HCT116 (cell line): ENCODE measurements at regions not wholly inside any gene's neighbourhood (a gene's known extent, or its start where the extent isn't known, plus 50 kb on each side); places are given as distances from the start of the nearest gene placed in this dataset.

Experiments used
- ATAC-seq: fragments of 200-7000 bp; cut with Tn5 transposase; 2 replicates; pipeline ENCODE4 v1.9.1; 2020; ENCODE audit warnings: mild to moderate bottlenecking, moderate library complexity
- BruUV-seq: library from RNA; stranded (reverse); fragments of 400-500 nt; replicated peaks from 2 replicates; lab custom pipeline; 2021; lab: Mats Ljungman, UMichigan
- CTCF ChIA-PET: fragments of 300-600 bp; sonication (Branson Sonifier 250); formaldehyde crosslinking; loops from one replicate; lab custom pipeline; 2021; ENCODE audit warnings: antibody characterized with exemption; lab: Charles Lee
- POLR2A ChIA-PET: fragments of 300-600, 350-600 bp; sonication (Branson Sonifier 250); formaldehyde crosslinking; loops from one replicate; lab custom pipeline; 2021; ENCODE audit warnings: antibody characterized with exemption; lab: Charles Lee
- RAD21 ChIA-PET, 2 experiments: fragments of 300-600 bp; sonication (Branson Sonifier 250); formaldehyde crosslinking; loops; one replicate each; lab custom pipeline; 2023; ENCODE audit warnings: low total read pairs in 2 of 2; ENCODE audit not compliant: uncharacterized antibody in 2 of 2, unreplicated experiment in 2 of 2, low non-redundant PET in 1 of 2; lab: Charles Lee
- DNase-seq: peaks from one replicate; pipeline ENCODE4 v3.0.0-alpha.2; 2010; ENCODE audit warnings: low read depth, low spot score
- H2AFZ ChIP-seq: fragments of 200-600 bp; shearing (Covaris generic), sonication (generic); 2 replicates; pipeline ENCODE4 v1.6.1; 2017; ENCODE audit warnings: low read depth, mixed run types, mixed read lengths, antibody characterized with exemption, low read length; ENCODE audit not compliant: poor library complexity, severe bottlenecking
- H3K27ac ChIP-seq: 2 replicates; pipeline ENCODE4 v1.5.1; 2012; ENCODE audit warnings: low read depth, low read length
- H3K27me3 ChIP-seq: fragments of 200-600 bp; sonication (generic); 2 replicates; pipeline ENCODE4 v1.6.1; 2016; ENCODE audit warnings: mixed run types, low read length, mixed read lengths; ENCODE audit not compliant: insufficient read depth
- H3K36me3 ChIP-seq, 2 experiments: fragments of 200-500 bp in 1 of 2; fragments of 200-600 bp in 1 of 2; sonication (Bioruptor generic) in 1 of 2; sonication (generic) in 1 of 2; 2 replicates each; pipeline versions ENCODE4 v1.5.1 to v1.6.1; 2014 to 2016; ENCODE audit warnings: low read length in 2 of 2, inconsistent platforms in 1 of 2, mixed read lengths in 1 of 2, mixed run types in 1 of 2; ENCODE audit not compliant: insufficient read depth in 2 of 2, control insufficient read depth in 1 of 2
- H3K4me1 ChIP-seq, 2 experiments: fragments of 200-600 bp in 1 of 2; sonication (generic) in 1 of 2; 2 replicates each; pipeline versions ENCODE4 v1.5.1 to v1.6.1; 2012 to 2017; ENCODE audit warnings: low read length in 2 of 2, inconsistent platforms in 1 of 2, mild to moderate bottlenecking in 1 of 2, mixed read lengths in 1 of 2, mixed run types in 1 of 2, moderate library complexity in 1 of 2; ENCODE audit not compliant: insufficient read depth in 2 of 2, control insufficient read depth in 1 of 2
- H3K4me2 ChIP-seq: fragments of 200-600 bp; sonication (generic); 2 replicates; pipeline ENCODE4 v1.6.1; 2017; ENCODE audit warnings: mixed run types, low read length, mixed read lengths
- H3K4me3 ChIP-seq, 2 experiments: fragments of 200-600 bp in 1 of 2; sonication (generic) in 1 of 2; replicated peaks in 1 of 2; 2 replicates each; pipeline ENCODE4 v1.5.1; 2011 to 2016; ENCODE audit warnings: low read length in 2 of 2, control low read depth in 1 of 2, low read depth in 1 of 2, mild to moderate bottlenecking in 1 of 2, mixed read lengths in 1 of 2, mixed run types in 1 of 2
- H3K79me2 ChIP-seq: fragments of 200-600 bp; sonication (generic); 2 replicates; pipeline ENCODE4 v1.6.1; 2017; ENCODE audit warnings: mild to moderate bottlenecking, mixed run types, low read length, moderate library complexity, mixed read lengths; ENCODE audit not compliant: insufficient read depth
- H3K9ac ChIP-seq: fragments of 200-600 bp; sonication (generic); 2 replicates; pipeline ENCODE4 v1.6.1; 2016; ENCODE audit warnings: low read length, mixed read lengths
- H3K9me2 ChIP-seq: fragments of 200-600 bp; sonication (generic), shearing (Covaris generic); 2 replicates; pipeline ENCODE4 v1.6.1; 2017; ENCODE audit warnings: mixed run types, mild to moderate bottlenecking, moderate library complexity; ENCODE audit not compliant: insufficient read depth
- H3K9me3 ChIP-seq, 2 experiments: fragments of 200-500 bp in 1 of 2; fragments of 200-600 bp in 1 of 2; sonication (Bioruptor generic) in 1 of 2; sonication (generic) in 1 of 2; 2 replicates each; pipeline ENCODE4 v1.6.1; 2014 to 2017; ENCODE audit warnings: low read length in 2 of 2, mixed read lengths in 2 of 2, inconsistent platforms in 1 of 2, low read depth in 1 of 2, mild to moderate bottlenecking in 1 of 2, mixed run types in 1 of 2, moderate library complexity in 1 of 2; ENCODE audit not compliant: control insufficient read depth in 1 of 2, insufficient read depth in 1 of 2
- H4K20me1 ChIP-seq: fragments of 200-600 bp; sonication (generic), shearing (Covaris generic); 2 replicates; pipeline ENCODE4 v1.6.1; 2017; ENCODE audit warnings: mixed run types, mild to moderate bottlenecking, moderate library complexity; ENCODE audit not compliant: insufficient read depth
- CEBPB ChIP-seq: IDR thresholded peaks from 2 replicates; pipeline ENCODE4 v1.6.1; 2012; ENCODE audit warnings: low read depth
- CTCF ChIP-seq, 3 experiments: fragments of 200-600 bp in 1 of 3; sonication (generic) in 1 of 3; IDR thresholded peaks in 2 of 3; conservative IDR thresholded peaks in 1 of 3; 2 replicates each; pipeline ENCODE4 v1.5.1; 2012 to 2017; ENCODE audit warnings: low read depth in 2 of 3, low read length in 2 of 3, antibody characterized with exemption in 1 of 3, borderline replicate concordance in 1 of 3, control low read depth in 1 of 3, mild to moderate bottlenecking in 1 of 3, mixed read lengths in 1 of 3, mixed run types in 1 of 3, moderate library complexity in 1 of 3; ENCODE audit not compliant: insufficient read depth in 1 of 3
- EZH2phosphoT487 ChIP-seq: fragments of 200-600 bp; IDR thresholded peaks from 2 replicates; pipeline ENCODE4 v1.6.1; 2018; ENCODE audit warnings: antibody characterized with exemption, borderline replicate concordance
- RAD21 ChIP-seq: IDR thresholded peaks from 2 replicates; pipeline ENCODE4 v1.6.1; 2012; ENCODE audit warnings: low read depth, mild to moderate bottlenecking
- REST ChIP-seq: IDR thresholded peaks from 2 replicates; pipeline ENCODE4 v1.6.1; 2012; ENCODE audit warnings: low read depth
- SRF ChIP-seq: IDR thresholded peaks from 2 replicates; pipeline ENCODE4 v1.6.1; 2012; ENCODE audit warnings: low read depth
- ZFX ChIP-seq: fragments of 450-650 bp; IDR thresholded peaks from 2 replicates; pipeline ENCODE4 v1.6.1; 2017
- intact Hi-C: fragments of 100-400 bp; cut with micrococcal nuclease; formaldehyde crosslinking; loops from 2 replicates; pipeline ENCODE4 v1.10.0; 2022

GRCh38 chr11:19442554-19442910, 201.8 kb upstream of the E2F8 start:
- Histone ChIP-seq H3K4me1 (peaks cover 13 to 22% of the 10 kb centered on the region in 2 experiments), H4K20me1 (no peaks in the 10 kb centered on the region), H3K27me3 (peaks cover 52% of the 10 kb centered on the region; the same call in 1 of the 2 replicates), H3K4me3 (no peak overlapping the region), H2AFZ (no peak overlapping the region), H3K79me2 (no peaks in the 10 kb centered on the region)
- DNase-seq (no peak), ATAC-seq (no peak; the same call in 1 of the 2 replicates)
- CTCF ChIA-PET: interaction anchor here (1.3 kb wide), 1 partner anchor 183 kb away, joined by 3 read pairs; no protein-coding TSS in a partner anchor
- no peak; the same call in 1 of the 2 replicates for TF ChIP-seq RAD21
- no peak for TF ChIP-seq SRF
- no peak; the same call in 1 of the 2 replicates for TF ChIP-seq CEBPB
- no peak for TF ChIP-seq ZFX
- no peak for TF ChIP-seq EZH2phosphoT487
- no peak for TF ChIP-seq REST
- TF ChIP-seq CTCF (IDR thresholded peaks at IDR 0.05 in 2 of 3, conservative IDR thresholded peaks at IDR 0.05 in 1 of 3; ENCODE audit: borderline replicate concordance in 1 of 3, insufficient read depth in 1 of 3, low read depth in 2 of 3, low read length in 2 of 3): 0 out of 6 replicates have a peak, but pooled peaks of 1 of the 3 experiments have one; percentile 1
- TF ChIP-seq, all 23 proteins: peak for 1
- no TSS peak for BruUV-seq
- Histone ChIP-seq H3K9me2 (no peaks in the 10 kb centered on the region), H3K27ac (no peak overlapping the region), H3K36me3 (no peaks in the 10 kb centered on the region), H3K4me2 (peak overlapping the region; percentile 48), H3K9me3 (no peaks in the 10 kb centered on the region), H3K9ac (no peak overlapping the region)
- intact Hi-C loops: no loop called here
- POLR2A ChIA-PET: no interaction called here
- RAD21 ChIA-PET: no interaction called here
